Thoracic aorta (tissue), 2 donors: ENCODE measurements at regions not wholly inside any gene's neighbourhood (a gene's known extent, or its start where the extent isn't known, plus 50 kb on each side); places are given as distances from the start of the nearest gene placed in this dataset.

ENCODE experiments used
- ATAC-seq: fragments of 150-250 bp; one replicate; pipeline ENCODE4 v1.8.0; 2017; ENCODE audit warnings: low read depth; ENCODE audit not compliant: insufficient number of reproducible peaks, low FRiP score
- DNase-seq: peaks from one replicate; pipeline ENCODE4 v3.0.0-alpha.2; 2020; ENCODE audit warnings: low spot score
- H3K27ac ChIP-seq, 2 donors: fragments of 200-600 bp; sonication (generic); 1 replicate in 1 of 2; 2 replicates in 1 of 2; pipeline ENCODE4 v1.5.1; 2016; ENCODE audit warnings: mild to moderate bottlenecking in 2 of 2, moderate library complexity in 2 of 2
- H3K27me3 ChIP-seq: fragments of 200-600 bp; sonication (generic); replicated peaks from 2 replicates; pipeline ENCODE4 v1.6.0; 2016; ENCODE audit warnings: mild to moderate bottlenecking; ENCODE audit not compliant: insufficient read depth
- H3K36me3 ChIP-seq: fragments of 200-600 bp; sonication (generic); one replicate; pipeline ENCODE4 v1.5.1; 2016
- H3K4me1 ChIP-seq, 2 donors: fragments of 200-600 bp; sonication (generic); 1 replicate in 1 of 2; 2 replicates in 1 of 2; pipeline versions ENCODE4 v1.5.1 to v1.6.0; 2016; ENCODE audit warnings: low read depth in 2 of 2, mild to moderate bottlenecking in 1 of 2; ENCODE audit not compliant: control insufficient read depth in 1 of 2
- H3K4me3 ChIP-seq: fragments of 200-600 bp; sonication (generic); 2 replicates; pipeline ENCODE4 v1.5.1; 2016; ENCODE audit warnings: mild to moderate bottlenecking
- H3K9me3 ChIP-seq: fragments of 200-600 bp; sonication (generic); 2 replicates; pipeline ENCODE4 v1.5.1; 2016
- CTCF ChIP-seq: fragments of 200-600 bp; sonication (generic); IDR thresholded peaks from one replicate; pipeline ENCODE4 v1.5.1; 2019; ENCODE audit warnings: antibody characterized with exemption

DNA sequence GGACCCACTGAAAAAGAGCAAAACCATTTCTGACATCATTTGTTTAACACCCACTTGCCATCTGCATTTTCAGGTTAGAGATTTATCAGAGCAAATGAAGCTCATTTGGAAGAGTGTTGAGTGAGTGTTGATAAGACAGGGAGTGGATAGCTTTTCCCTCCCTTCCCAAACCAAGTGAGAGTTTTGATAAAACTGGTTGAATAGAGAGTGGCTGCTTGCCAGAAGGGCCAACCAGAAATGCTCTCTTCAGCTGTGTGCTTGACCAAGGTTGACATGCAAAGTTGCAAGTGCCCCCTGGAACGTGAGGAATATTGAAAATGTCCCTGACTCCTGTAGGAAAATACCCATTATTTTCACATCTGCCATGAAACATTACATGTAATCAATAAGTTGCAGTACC lies 1487.0 kb upstream of the FLRT2 start:
- no peak overlapping the region for H3K4me3 ChIP-seq
- no peak for TF ChIP-seq CTCF
- DNase-seq, result no peak
- ATAC-seq, result no peak
- no peaks in the 10 kb centered on the region for H3K4me1 ChIP-seq
- H3K27me3 ChIP-seq, result no peaks in the 10 kb centered on the region
- no peaks in the 10 kb centered on the region for H3K36me3 ChIP-seq
- no peak overlapping the region for H3K27ac ChIP-seq
- no peaks in the 10 kb centered on the region for H3K9me3 ChIP-seq

- Histone ChIP-seq H3K4me3 (no peak overlapping the region), H3K27ac (no peak overlapping the region), H3K36me3 (no peaks in the 10 kb centered on the region), H3K4me1 (no peaks in the 10 kb centered on the region), H3K27me3 (no peaks in the 10 kb centered on the region), H3K9me3 (no peaks in the 10 kb centered on the region)
- ATAC-seq (no peak), DNase-seq (no peak)
- no peak for TF ChIP-seq CTCF
Measured at GRCh38 chr14:84064316-84065125, 1465.4 kb upstream of the FLRT2 start.

DNA sequence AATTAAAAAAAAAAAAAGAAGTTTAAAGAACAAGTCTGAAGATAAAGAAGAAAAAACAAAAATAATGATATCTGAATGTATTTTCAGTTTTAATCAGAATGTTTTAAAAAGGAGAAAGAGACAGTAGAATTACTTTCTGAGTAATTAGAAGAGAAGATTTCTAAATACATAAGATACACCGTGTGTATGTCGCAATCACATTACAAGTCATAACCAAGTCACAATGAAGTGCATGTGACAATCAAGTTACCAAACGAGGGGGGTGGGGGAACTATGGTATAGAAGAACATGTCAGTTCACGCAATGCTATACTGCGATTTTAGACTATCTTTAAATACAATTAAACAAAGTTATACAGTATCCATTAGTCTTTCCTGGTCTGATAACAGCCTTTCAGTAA lies 1464.1 kb upstream of the FLRT2 start:
- H3K36me3 ChIP-seq, result no peaks in the 10 kb centered on the region

DNA sequence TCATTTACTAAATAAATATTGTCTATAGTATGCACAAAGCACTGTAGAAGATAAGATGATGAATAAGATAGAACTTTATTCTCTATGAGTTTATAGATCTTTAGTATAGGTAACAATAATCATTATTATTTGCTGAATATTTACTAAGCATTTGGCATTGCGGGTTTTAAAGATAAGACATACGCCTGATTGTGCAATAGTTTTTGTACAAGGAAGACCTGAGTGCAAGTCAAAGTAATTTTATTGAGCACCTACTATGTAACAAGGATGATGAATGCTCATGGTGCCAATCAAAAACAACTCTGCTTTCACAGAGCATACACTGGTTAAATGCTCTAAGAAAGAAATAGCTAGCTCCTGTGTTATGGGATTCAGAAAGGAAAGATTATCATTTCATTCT lies 1461.7 kb upstream of the FLRT2 start:
- Histone ChIP-seq H3K9me3 (no peaks in the 10 kb centered on the region), H3K4me3 (no peak overlapping the region), H3K4me1 (no peaks in the 10 kb centered on the region), H3K27ac (no peak overlapping the region), H3K27me3 (no peaks in the 10 kb centered on the region), H3K36me3 (no peaks in the 10 kb centered on the region)
- ATAC-seq (no peak), DNase-seq (no peak)
- TF ChIP-seq CTCF, result no peak

More for the DNA sequence above, 1464.1 kb upstream of the FLRT2 start:
- Histone ChIP-seq H3K4me3 (no peak overlapping the region), H3K4me1 (no peaks in the 10 kb centered on the region), H3K27me3 (no peaks in the 10 kb centered on the region), H3K27ac (no peak overlapping the region), H3K9me3 (no peaks in the 10 kb centered on the region)
- DNase-seq (no peak), ATAC-seq (no peak)
- TF ChIP-seq CTCF, result no peak

- Histone ChIP-seq H3K4me3 (no peak overlapping the region), H3K27me3 (no peaks in the 10 kb centered on the region), H3K4me1 (no peaks in the 10 kb centered on the region), H3K27ac (no peak overlapping the region), H3K9me3 (no peaks in the 10 kb centered on the region), H3K36me3 (no peaks in the 10 kb centered on the region)
- DNase-seq (no peak), ATAC-seq (no peak)
- no peak for TF ChIP-seq CTCF
Measured at GRCh38 chr14:84071061-84071460, 1458.9 kb upstream of the FLRT2 start.
